H9 (cell line): ENCODE measurements at regions not wholly inside any gene's neighbourhood (a gene's known extent, or its start where the extent isn't known, plus 50 kb on each side); places are given as distances from the start of the nearest gene placed in this dataset.

Experiments
- DNase-seq: peaks from one replicate; pipeline ENCODE4 v3.0.0-alpha.2; 2017
- H2AFZ ChIP-seq: one replicate; pipeline ENCODE4 v1.6.1; 2013; ENCODE audit warnings: mild to moderate bottlenecking, low read length, control low read depth, moderate library complexity
- H2AK5ac ChIP-seq: 2 replicates; pipeline ENCODE4 v1.6.1; 2013; ENCODE audit warnings: low read length, control low read depth, mixed read lengths; ENCODE audit not compliant: insufficient read length
- H2BK120ac ChIP-seq: one replicate; pipeline ENCODE4 v1.6.1; 2013; ENCODE audit warnings: low read depth, mild to moderate bottlenecking, low read length, control low read depth, inconsistent platforms; ENCODE audit not compliant: poor library complexity, severe bottlenecking
- H2BK12ac ChIP-seq: 2 replicates; pipeline ENCODE4 v1.6.1; 2013; ENCODE audit warnings: low read length, control low read depth, mixed read lengths, low read depth; ENCODE audit not compliant: insufficient read length
- H2BK15ac ChIP-seq: 2 replicates; pipeline ENCODE4 v1.6.1; 2013; ENCODE audit warnings: low read depth, low read length, control low read depth
- H2BK20ac ChIP-seq: one replicate; pipeline ENCODE4 v1.6.1; 2013; ENCODE audit warnings: low read depth, mild to moderate bottlenecking, low read length, control low read depth, inconsistent platforms; ENCODE audit not compliant: poor library complexity, severe bottlenecking
- H2BK5ac ChIP-seq: 2 replicates; pipeline ENCODE4 v1.6.1; 2013; ENCODE audit warnings: low read length, control low read depth, mixed read lengths; ENCODE audit not compliant: insufficient read length
- H3K14ac ChIP-seq: 2 replicates; pipeline ENCODE4 v1.6.1; 2013; ENCODE audit warnings: low read length, control low read depth; ENCODE audit not compliant: insufficient read depth
- H3K18ac ChIP-seq: 2 replicates; pipeline ENCODE4 v1.6.1; 2013; ENCODE audit warnings: low read depth, mild to moderate bottlenecking, mixed read lengths, low read length, control low read depth; ENCODE audit not compliant: insufficient read length
- H3K23ac ChIP-seq: 2 replicates; pipeline ENCODE4 v1.6.1; 2013; ENCODE audit warnings: low read length, control low read depth, mixed read lengths, low read depth; ENCODE audit not compliant: insufficient read length
- H3K23me2 ChIP-seq: 2 replicates; pipeline ENCODE4 v1.6.1; 2013; ENCODE audit warnings: low read depth, mild to moderate bottlenecking, mixed read lengths, low read length, control low read depth; ENCODE audit not compliant: insufficient read length, poor library complexity, severe bottlenecking
- H3K27ac ChIP-seq: 2 replicates; pipeline ENCODE4 v1.5.1; 2013; ENCODE audit warnings: low read length, control low read depth, mixed read lengths, low read depth; ENCODE audit not compliant: insufficient read length
- H3K27me3 ChIP-seq: 2 replicates; pipeline ENCODE4 v1.6.1; 2013; ENCODE audit warnings: low read length, control low read depth, inconsistent platforms; ENCODE audit not compliant: insufficient read depth
- H3K4ac ChIP-seq: 2 replicates; pipeline ENCODE4 v1.6.1; 2013; ENCODE audit warnings: low read depth, mild to moderate bottlenecking, control low read depth, inconsistent platforms, low read length, moderate library complexity
- H3K4me1 ChIP-seq: 2 replicates; pipeline ENCODE4 v1.6.1; 2013; ENCODE audit warnings: low read length, control low read depth, inconsistent platforms; ENCODE audit not compliant: insufficient read depth
- H3K4me2 ChIP-seq: 2 replicates; pipeline ENCODE4 v1.6.1; 2013; ENCODE audit warnings: low read length, control low read depth, mixed read lengths; ENCODE audit not compliant: insufficient read length, insufficient read depth
- H3K56ac ChIP-seq: 2 replicates; pipeline ENCODE4 v1.6.1; 2013; ENCODE audit warnings: low read depth, mild to moderate bottlenecking, mixed read lengths, low read length, control low read depth; ENCODE audit not compliant: insufficient read length
- H3K79me1 ChIP-seq: 2 replicates; pipeline ENCODE4 v1.6.1; 2013; ENCODE audit warnings: low read depth, mild to moderate bottlenecking, moderate library complexity, low read length, control low read depth, inconsistent platforms; ENCODE audit not compliant: insufficient read depth, poor library complexity, severe bottlenecking
- H3K79me2 ChIP-seq: 2 replicates; pipeline ENCODE4 v1.6.1; 2013; ENCODE audit warnings: low read length, control low read depth, inconsistent platforms; ENCODE audit not compliant: insufficient read depth
- H3K9ac ChIP-seq: 2 replicates; pipeline ENCODE4 v1.6.1; 2013; ENCODE audit warnings: low read length, control low read depth, mixed read lengths; ENCODE audit not compliant: insufficient read length; ENCODE audit errors: extremely low read depth
- H3K9me3 ChIP-seq: one replicate; pipeline ENCODE4 v1.6.1; 2013; ENCODE audit warnings: low read depth, low read length, inconsistent platforms; ENCODE audit not compliant: control insufficient read depth
- H3T11ph ChIP-seq: one replicate; pipeline ENCODE4 v1.6.1; 2013; ENCODE audit warnings: mild to moderate bottlenecking, low read length, control low read depth, inconsistent platforms
- H4K20me1 ChIP-seq: one replicate; pipeline ENCODE4 v1.6.1; 2013; ENCODE audit not compliant: control insufficient read depth, insufficient read length, insufficient read depth
- H4K5ac ChIP-seq: 2 replicates; pipeline ENCODE4 v1.6.1; 2013; ENCODE audit warnings: low read depth, mild to moderate bottlenecking, mixed read lengths, low read length, control low read depth; ENCODE audit not compliant: insufficient read length
- H4K8ac ChIP-seq: replicated peaks from 2 replicates; pipeline ENCODE4 v1.6.1; 2013; ENCODE audit warnings: low read length, control low read depth, mixed read lengths, low read depth; ENCODE audit not compliant: insufficient read length
- H4K91ac ChIP-seq: 2 replicates; pipeline ENCODE4 v1.6.1; 2013; ENCODE audit warnings: low read depth, mild to moderate bottlenecking, moderate library complexity, mixed read lengths, low read length, control low read depth; ENCODE audit not compliant: insufficient read length
- H3K27ac Mint-ChIP-seq, 3 experiments: 2 replicates in 2 of 3; 3 replicates in 1 of 3; pipeline ENCODE4 v1.8.0; 2020 to 2021; ENCODE audit warnings: mixed read lengths in 3 of 3, mild to moderate bottlenecking in 1 of 3, moderate library complexity in 1 of 3
- H3K27me3 Mint-ChIP-seq: 2 replicates; pipeline ENCODE4 v1.8.0; 2021; ENCODE audit warnings: low read depth, mild to moderate bottlenecking, moderate library complexity, mixed read lengths
- H3K36me3 Mint-ChIP-seq, 3 experiments: 2 replicates in 2 of 3; 3 replicates in 1 of 3; pipeline ENCODE4 v1.8.0; 2020 to 2021; ENCODE audit warnings: low read depth in 3 of 3, mixed read lengths in 3 of 3; ENCODE audit not compliant: insufficient read depth in 1 of 3
- H3K4me1 Mint-ChIP-seq, 2 experiments: 2 replicates each; pipeline ENCODE4 v1.8.0; 2020; ENCODE audit warnings: mixed read lengths in 2 of 2
- H3K4me3 Mint-ChIP-seq, 2 experiments: 2 replicates in 1 of 2; 3 replicates in 1 of 2; pipeline ENCODE4 v1.8.0; 2020 to 2021; ENCODE audit warnings: mild to moderate bottlenecking in 2 of 2, mixed read lengths in 2 of 2, moderate library complexity in 1 of 2
- H3K9me3 Mint-ChIP-seq, 2 experiments: 2 replicates in 1 of 2; 3 replicates in 1 of 2; pipeline ENCODE4 v1.8.0; 2020; ENCODE audit warnings: mild to moderate bottlenecking in 2 of 2, mixed read lengths in 2 of 2, moderate library complexity in 1 of 2
- CTCF ChIP-seq: fragments of 200-600 bp; sonication (generic); conservative IDR thresholded peaks from 3 replicates; pipeline ENCODE4 v1.8.0; 2021; ENCODE audit warnings: antibody characterized with exemption, mild to moderate bottlenecking
- WGBS: extraction: QIAGEN DNeasy Blood & Tissue Kit; methylation state at CpG from one replicate; pipeline ENCODE4 v1.1.7; 2013; ENCODE audit warnings: missing lambda C conversion rate, low lambda C conversion rate, mixed read lengths; ENCODE audit not compliant: insufficient read length; ENCODE audit errors: extremely low coverage; 5-methylcytosine and 5-hydroxymethylcytosine counted together

GRCh38 chr3:68482565-68482964 is 449.8 kb downstream of the TAFA4 start:
- Histone ChIP-seq H3K23ac (no peak overlapping the region), H4K5ac (no peak overlapping the region), H3K18ac (no peak overlapping the region), H3K27ac (no peak overlapping the region), H3K4ac (no peak overlapping the region), H4K20me1 (no peaks in the 10 kb centered on the region), H2BK15ac (no peak overlapping the region), H2BK12ac (no peak overlapping the region), H3K79me1 (no peaks in the 10 kb centered on the region), H2BK120ac (no peak overlapping the region), H3K9ac (no peak overlapping the region), H3K23me2 (no peaks in the 10 kb centered on the region), H4K91ac (no peak overlapping the region), H3K4me2 (no peak overlapping the region), H4K8ac (no peak overlapping the region), H2BK20ac (no peak overlapping the region), H3T11ph (no peak overlapping the region), H3K79me2 (no peaks in the 10 kb centered on the region), H2AFZ (no peak overlapping the region), H3K14ac (no peak overlapping the region), H3K4me1 (no peaks in the 10 kb centered on the region), H3K27me3 (no peaks in the 10 kb centered on the region), H3K9me3 (no peaks in the 10 kb centered on the region), H2BK5ac (no peak overlapping the region), H3K56ac (no peak overlapping the region), H2AK5ac (no peak overlapping the region)
- no peak overlapping the region for H3K4me3 Mint-ChIP-seq
- no peak for TF ChIP-seq CTCF
- DNase-seq: no peak
- no peak overlapping the region for H3K27ac Mint-ChIP-seq
- no peaks in the 10 kb centered on the region for H3K36me3 Mint-ChIP-seq
- H3K27me3 Mint-ChIP-seq: no peaks in the 10 kb centered on the region
- WGBS: no CpG with 5 or more reads among the region's 2 CpGs
- peaks cover 5 to 22% of the 10 kb centered on the region in 2 experiments for H3K4me1 Mint-ChIP-seq
- H3K9me3 Mint-ChIP-seq: no peaks in the 10 kb centered on the region
